ENCODE measurements at regions not wholly inside any gene's neighbourhood (a gene's known extent, or its start where the extent isn't known, plus 50 kb on each side); places are given as distances from the start of the nearest gene placed in this dataset.
"Not testable (repeated sequence)": the region's sequence is repeated elsewhere in the genome, so short reads cannot be mapped to it uniquely, and the experiment has no call there.

GRCh38 chr1:14141656-14142055 is 441.7 kb downstream of the PRDM2 start:
- DNase-seq, result no peak

DNA sequence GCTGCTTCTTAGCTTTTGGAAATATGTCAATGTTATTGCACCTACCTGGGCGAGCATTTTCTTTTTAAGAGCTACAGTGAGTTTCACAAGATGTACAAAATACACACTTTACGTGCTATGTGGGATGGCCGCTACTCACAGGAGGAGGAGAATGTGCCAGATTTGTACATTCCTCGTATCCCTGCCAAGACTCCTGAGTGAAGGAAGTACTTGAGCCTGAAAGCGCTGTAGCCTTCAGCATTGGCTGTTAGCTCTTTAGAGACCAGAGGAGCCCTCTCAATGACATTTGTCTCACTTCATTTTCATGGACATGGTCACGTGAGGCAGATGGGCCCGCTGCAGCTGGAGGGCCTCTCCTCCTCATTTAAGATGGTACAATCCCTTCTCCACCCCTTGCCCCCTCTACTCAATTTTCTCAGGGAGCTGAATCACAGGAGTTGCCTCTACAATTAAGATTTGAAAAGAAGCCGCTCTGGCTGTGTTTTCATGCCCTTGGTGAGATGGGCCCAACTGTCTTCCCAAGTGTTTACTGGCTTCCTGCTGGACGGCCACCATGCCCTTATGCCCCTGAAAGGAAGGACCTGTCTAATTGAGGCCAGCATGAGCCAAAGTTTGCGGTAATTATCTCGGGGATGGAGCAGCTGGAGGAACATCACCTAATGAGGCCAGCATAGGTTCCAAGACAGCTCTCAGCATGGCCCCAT is 442.6 kb downstream of the PRDM2 start:
- DNase-seq, result no peak

GRCh38 chr1:14143777-14144176 is 443.8 kb downstream of the PRDM2 start:
- DNase-seq, result no peak

- no peak for DNase-seq
Observed at GRCh38 chr1:14148526-14148925, 448.5 kb downstream of the PRDM2 start.

DNA sequence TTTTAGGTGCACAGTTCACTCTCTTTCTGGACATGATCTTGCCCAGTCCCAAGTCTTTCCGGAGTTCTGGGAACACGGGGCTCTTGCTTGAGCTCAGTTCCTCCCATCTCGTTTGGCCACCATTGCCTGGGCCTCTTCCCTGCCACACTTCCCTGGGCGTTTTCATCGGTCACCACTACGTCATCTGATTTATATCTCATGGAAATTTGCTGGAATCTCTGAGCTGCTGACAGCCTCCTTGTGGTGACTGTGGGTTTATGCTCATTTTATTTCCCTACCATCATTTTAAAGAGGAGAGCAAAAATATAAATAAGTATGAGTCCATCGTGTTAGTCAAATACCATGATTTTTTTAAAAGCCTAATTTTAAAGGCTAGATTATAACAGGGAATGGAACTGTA is 449.1 kb upstream of the KAZN start:
- no peak for DNase-seq

- no peak for DNase-seq
Observed at GRCh38 chr1:14156543-14156942, 441.9 kb upstream of the KAZN start.

GRCh38 chr1:14160781-14161180 is 437.7 kb upstream of the KAZN start:
- no peak for DNase-seq

DNA sequence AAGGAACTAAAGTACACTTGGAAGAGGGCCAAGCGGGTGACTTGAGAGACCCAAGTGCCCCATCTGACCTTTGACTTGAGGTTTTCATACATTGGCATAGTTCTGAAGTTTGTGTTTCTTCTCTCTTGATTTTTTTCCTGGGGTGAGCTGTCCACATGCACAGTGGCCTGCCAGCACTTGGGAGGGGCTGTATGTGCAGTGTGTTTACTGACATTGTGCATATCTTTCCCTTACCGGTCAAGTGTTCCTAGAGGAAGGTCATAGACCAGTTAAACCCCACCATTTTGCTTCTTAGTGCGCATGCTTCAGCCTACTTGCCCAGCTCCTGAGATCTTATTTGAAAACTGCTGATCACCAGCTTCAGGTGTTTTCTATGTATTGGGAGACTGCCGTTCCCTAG is 435.2 kb upstream of the KAZN start:
- no peak for DNase-seq

DNA sequence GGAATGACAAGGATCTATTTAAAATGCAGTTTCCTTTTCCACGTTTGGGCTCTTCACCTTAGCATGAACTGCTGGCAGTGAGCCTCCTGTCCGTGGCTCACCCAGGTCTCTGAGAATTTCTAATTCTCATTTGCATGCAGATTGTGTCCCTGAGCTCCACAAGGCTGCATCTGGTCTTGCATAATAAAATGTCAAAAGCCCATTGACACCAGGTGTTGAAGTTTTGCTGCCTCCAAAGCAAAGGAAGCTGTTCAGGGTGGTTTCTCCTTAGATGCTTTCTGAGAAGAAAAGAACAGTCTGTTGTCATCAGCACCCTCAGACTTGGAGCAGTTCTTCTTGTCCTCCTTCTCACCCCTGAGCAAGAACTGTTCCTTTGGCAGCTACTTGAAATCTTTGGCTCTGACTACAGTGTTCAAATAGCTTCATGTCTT is 433.1 kb upstream of the KAZN start:
- DNase-seq, result no peak

DNA sequence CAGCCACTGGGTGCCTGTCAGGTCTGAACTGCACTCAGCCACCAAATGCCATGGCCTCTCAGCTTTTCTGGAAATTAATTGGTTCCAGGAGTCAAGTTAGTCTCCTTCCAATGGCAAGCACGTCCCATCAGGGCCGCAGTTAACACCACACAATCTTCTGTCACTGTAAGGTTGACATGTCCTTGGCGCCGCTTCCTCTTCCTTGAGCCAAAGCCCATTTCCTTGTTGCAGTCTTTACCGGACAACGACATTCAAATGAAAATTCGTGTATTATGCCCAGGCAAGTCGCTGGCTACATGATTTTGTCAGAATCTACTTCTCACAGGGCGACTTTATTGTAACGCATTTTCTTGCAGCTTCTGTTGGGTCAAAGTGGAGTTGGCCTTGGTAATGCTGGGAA is 430.6 kb upstream of the KAZN start:
- no peak for DNase-seq

DNA sequence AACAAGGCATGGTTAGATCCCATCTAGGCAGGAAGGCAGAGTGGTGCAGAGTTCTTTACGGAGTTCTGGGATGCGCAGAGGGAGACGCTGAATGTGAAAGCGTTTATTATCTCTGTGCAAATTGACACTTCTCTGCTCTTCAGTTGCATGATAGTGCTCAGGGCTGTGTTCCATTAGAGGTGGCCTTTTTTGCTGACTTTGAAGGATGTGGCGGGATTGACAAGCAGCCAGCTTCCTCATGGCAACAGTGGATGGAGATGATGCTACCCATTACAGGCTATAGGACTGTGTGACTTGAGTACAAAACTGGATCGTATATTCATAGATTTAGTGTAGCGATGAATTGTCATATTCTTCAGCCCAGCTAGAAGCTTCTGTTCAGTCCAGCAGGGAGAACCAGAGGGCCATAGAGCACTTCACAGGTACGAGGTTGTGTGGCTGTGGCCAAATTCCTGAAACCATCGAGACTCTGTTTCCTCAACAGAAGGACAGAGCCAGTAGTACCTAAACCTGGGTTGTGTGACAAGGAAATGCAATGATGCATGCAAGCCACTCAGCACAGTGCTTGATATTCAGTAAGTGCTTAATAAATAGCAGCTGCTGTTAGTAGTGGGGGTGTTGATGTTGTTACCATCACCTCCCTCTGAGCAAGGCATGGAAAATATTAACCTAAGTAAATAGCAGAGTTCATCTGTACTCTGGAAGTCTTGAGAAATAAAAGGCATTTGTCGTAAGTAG is 430.0 kb upstream of the KAZN start:
- DNase-seq, result no peak

DNA sequence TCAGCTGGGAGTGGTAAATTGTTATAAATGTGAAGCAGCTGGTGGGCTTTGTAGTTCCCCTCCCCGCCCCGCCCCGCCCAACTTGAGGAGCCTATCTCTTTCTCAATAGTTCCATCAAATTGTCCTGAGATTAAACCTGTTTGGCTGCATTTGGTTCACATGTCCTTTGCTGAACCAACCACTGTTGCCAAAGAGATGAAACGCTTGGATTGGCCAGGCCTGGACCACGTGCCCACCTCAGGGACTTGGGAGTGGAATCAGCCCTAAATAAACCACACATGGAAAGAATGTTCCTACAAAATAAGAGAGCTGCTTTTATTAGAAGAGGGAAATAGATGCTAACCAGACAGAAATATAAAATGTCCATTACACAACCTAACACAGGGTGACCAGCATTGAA is 424.9 kb upstream of the KAZN start:
- DNase-seq, result no peak

DNA sequence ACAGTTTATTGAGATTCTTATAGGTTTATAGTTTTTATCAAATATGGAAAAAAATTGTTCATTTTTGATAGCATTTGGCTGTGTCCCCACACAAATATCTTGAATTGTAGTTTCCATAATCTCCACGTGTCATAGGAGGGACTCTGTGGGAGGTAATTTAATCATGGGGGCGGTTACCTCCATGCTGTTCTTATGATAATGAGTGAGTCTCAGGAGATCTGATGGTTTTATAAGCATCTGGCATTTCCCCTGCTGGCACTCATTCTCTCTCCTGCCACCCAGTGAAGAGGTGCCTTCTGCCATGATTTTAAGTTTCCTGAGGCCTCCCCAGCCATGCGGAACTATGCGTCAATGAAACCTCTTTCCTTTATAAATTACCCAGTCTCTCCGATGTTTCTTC is 420.6 kb upstream of the KAZN start:
- DNase-seq, result not testable (repeated sequence)

GRCh38 chr1:14180738-14181137 is 417.7 kb upstream of the KAZN start:
- DNase-seq, result no peak

GRCh38 chr1:14181191-14181795 is 417.2 kb upstream of the KAZN start:
- no peak for DNase-seq

GRCh38 chr1:14182856-14183255 is 415.6 kb upstream of the KAZN start:
- no peak for DNase-seq

GRCh38 chr1:14183329-14183728 is 415.2 kb upstream of the KAZN start:
- no peak for DNase-seq

GRCh38 chr1:14184454-14184853 is 414.0 kb upstream of the KAZN start:
- no peak for DNase-seq

GRCh38 chr1:14189381-14189780 is 409.1 kb upstream of the KAZN start:
- DNase-seq, result no peak

GRCh38 chr1:14190508-14190907 is 408.0 kb upstream of the KAZN start:
- DNase-seq, result no peak

DNA sequence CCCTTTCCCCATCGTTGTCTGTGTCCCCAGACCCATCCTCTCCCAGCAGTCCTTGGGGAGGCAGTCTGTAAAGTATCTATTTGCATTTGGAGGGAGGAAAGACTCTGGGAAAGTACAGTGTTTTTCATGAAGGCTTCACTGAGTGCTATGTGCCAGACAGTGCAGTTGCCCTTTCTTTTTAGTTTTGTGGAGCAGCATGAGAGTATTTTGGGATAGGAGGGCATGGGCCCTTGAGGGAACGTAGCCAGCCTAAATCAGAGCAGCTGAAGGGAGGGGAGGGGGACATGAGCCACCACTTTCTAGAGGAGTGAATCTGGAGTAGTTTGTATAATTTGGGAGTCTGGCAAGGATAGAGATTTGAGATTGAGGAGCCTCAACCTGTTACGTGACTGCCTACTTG is 404.0 kb upstream of the KAZN start:
- DNase-seq, result no peak

DNA sequence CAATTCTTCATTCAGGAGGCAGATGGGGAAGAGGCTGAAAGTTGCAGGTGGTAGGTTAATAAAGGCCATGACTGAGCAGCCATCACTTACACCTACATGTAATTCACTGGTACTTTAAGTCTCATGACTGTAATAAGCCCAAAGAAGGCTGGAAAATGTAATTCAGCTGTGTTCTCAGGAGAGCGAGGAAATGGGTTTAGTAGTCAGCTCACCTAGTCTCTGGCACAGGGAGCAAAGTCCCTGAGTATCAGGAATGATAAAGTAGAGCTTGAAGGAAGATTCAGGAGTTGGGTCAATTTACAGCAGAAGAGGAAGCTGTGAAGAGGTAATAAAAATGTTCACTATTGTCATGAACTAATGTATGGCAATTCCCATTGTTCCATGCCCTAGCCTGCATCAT is 393.4 kb upstream of the KAZN start:
- no peak for DNase-seq

DNA sequence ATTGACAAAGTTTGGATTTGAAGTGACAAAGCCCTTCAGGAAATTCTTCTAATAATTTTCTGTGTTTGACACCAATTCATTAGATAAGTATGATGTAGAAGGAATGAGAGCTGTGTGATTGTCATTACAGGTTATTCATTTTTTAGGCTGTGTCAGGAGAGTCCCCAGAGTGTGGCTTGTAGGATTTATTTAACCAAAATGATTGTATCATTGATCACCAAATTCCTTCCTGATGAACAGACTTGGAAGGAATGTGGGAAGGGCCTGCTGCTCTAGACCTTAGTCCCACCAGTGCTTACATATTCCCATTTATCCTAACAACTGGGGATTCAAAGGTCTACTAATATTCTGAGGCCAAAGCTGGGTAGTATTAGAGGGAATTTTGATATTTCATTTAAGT is 383.3 kb upstream of the KAZN start:
- DNase-seq, result no peak

DNA sequence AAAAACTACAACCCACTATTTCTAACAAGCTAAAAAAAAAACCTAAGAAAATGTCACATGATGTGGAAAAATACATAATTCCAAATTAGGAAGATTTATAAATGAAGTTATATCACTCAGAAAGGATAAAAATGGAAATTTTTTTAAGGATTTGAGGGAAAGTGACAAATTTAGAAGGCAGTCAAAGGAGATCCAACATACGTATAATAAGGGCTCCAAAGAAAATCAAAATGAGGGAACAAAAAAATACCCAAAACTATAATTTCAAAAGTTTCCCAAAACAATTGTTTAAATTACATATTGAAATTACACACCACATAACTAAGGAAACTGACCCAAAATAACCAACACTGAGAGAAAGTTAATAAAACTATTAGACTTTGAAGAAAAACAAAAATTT is 381.1 kb upstream of the KAZN start:
- no peak for DNase-seq

All from activated T-cell treated with anti-CD3 and anti-CD28 coated beads, Interleukin-2, amount 50 U/mL, for 48 hours (primary cell).